Parathyroid adenoma (tissue), 2 donors: ENCODE measurements at regions not wholly inside any gene's neighbourhood (a gene's known extent, or its start where the extent isn't known, plus 50 kb on each side); places are given as distances from the start of the nearest gene placed in this dataset.

Source experiments
- H2AFZ ChIP-seq: fragments of 300-600 bp; sonication (generic); one replicate; pipeline ENCODE4 v1.7.0; 2017; ENCODE audit warnings: antibody characterized with exemption, mild to moderate bottlenecking
- H3K27ac ChIP-seq: fragments of 300-600 bp; sonication (generic); one replicate; pipeline ENCODE4 v1.7.0; 2017
- H3K27me3 ChIP-seq: fragments of 300-600 bp; sonication (generic); one replicate; pipeline ENCODE4 v1.7.0; 2017; ENCODE audit warnings: low read length; ENCODE audit not compliant: control insufficient read depth, insufficient read depth
- H3K36me3 ChIP-seq: fragments of 300-600 bp; sonication (generic); one replicate; pipeline ENCODE4 v1.7.0; 2017; ENCODE audit warnings: low read length; ENCODE audit not compliant: control insufficient read depth, insufficient read depth
- H3K4me1 ChIP-seq: fragments of 300-600 bp; sonication (generic); one replicate; pipeline ENCODE4 v1.7.0; 2017; ENCODE audit warnings: control low read depth
- H3K4me2 ChIP-seq: fragments of 300-600 bp; sonication (generic); one replicate; pipeline ENCODE4 v1.7.0; 2017; ENCODE audit warnings: low read length
- H3K4me3 ChIP-seq: fragments of 300-600 bp; sonication (generic); one replicate; pipeline ENCODE4 v1.7.0; 2017; ENCODE audit warnings: low read depth, low read length
- H3K79me2 ChIP-seq: fragments of 300-600 bp; sonication (generic); one replicate; pipeline ENCODE4 v1.7.0; 2017; ENCODE audit warnings: control low read depth
- H3K9ac ChIP-seq: fragments of 300-600 bp; sonication (generic); one replicate; pipeline ENCODE4 v1.7.0; 2017; ENCODE audit warnings: mild to moderate bottlenecking
- H3K9me3 ChIP-seq: fragments of 300-600 bp; sonication (generic); one replicate; pipeline ENCODE4 v1.7.0; 2017; ENCODE audit warnings: low read length; ENCODE audit not compliant: control insufficient read depth
- CTCF ChIP-seq: fragments of 300-600 bp; sonication (generic); IDR thresholded peaks from one replicate; pipeline ENCODE4 v1.7.0; 2017; ENCODE audit warnings: antibody characterized with exemption, mild to moderate bottlenecking
- donor health status: primary hyperparathyroidism.

GRCh38 chr13:109669234-109669612 is 117.2 kb downstream of the IRS2 start:
- H3K27ac ChIP-seq, result no peak overlapping the region
- H2AFZ ChIP-seq, result no peak overlapping the region
- H3K4me2 ChIP-seq, result no peak overlapping the region
- H3K9ac ChIP-seq, result no peak overlapping the region
- H3K4me3 ChIP-seq, result no peak overlapping the region
- no peaks in the 10 kb centered on the region for H3K9me3 ChIP-seq
- no peaks in the 10 kb centered on the region for H3K36me3 ChIP-seq
- no peak for TF ChIP-seq CTCF
- no peaks in the 10 kb centered on the region for H3K79me2 ChIP-seq
- peaks cover 4% of the 10 kb centered on the region for H3K27me3 ChIP-seq
- H3K4me1 ChIP-seq, result no peaks in the 10 kb centered on the region

GRCh38 chr13:109668433-109669233 is 117.8 kb downstream of the IRS2 start:
- Histone ChIP-seq H3K4me1 (no peaks in the 10 kb centered on the region), H3K27ac (no peak overlapping the region), H3K9ac (no peak overlapping the region), H3K9me3 (no peaks in the 10 kb centered on the region), H2AFZ (no peak overlapping the region), H3K79me2 (no peaks in the 10 kb centered on the region), H3K27me3 (peaks cover 4% of the 10 kb centered on the region), H3K4me2 (no peak overlapping the region), H3K4me3 (no peak overlapping the region), H3K36me3 (no peaks in the 10 kb centered on the region)
- no peak for TF ChIP-seq CTCF

GRCh38 chr13:109667807-109668291 is 118.5 kb downstream of the IRS2 start:
- Histone ChIP-seq H2AFZ (no peak overlapping the region), H3K4me1 (no peaks in the 10 kb centered on the region), H3K9me3 (no peaks in the 10 kb centered on the region), H3K27me3 (peaks cover 4% of the 10 kb centered on the region), H3K79me2 (no peaks in the 10 kb centered on the region), H3K4me2 (no peak overlapping the region), H3K9ac (no peak overlapping the region), H3K36me3 (no peaks in the 10 kb centered on the region), H3K4me3 (no peak overlapping the region), H3K27ac (no peak overlapping the region)
- TF ChIP-seq CTCF, result no peak

- no peaks in the 10 kb centered on the region for H3K9me3 ChIP-seq
- no peak for TF ChIP-seq CTCF
- H3K4me1 ChIP-seq, result no peaks in the 10 kb centered on the region
- no peak overlapping the region for H2AFZ ChIP-seq
- no peak overlapping the region for H3K4me2 ChIP-seq
- H3K36me3 ChIP-seq, result no peaks in the 10 kb centered on the region
- no peak overlapping the region for H3K9ac ChIP-seq
- H3K27ac ChIP-seq, result no peak overlapping the region
- H3K27me3 ChIP-seq, result peaks cover 4% of the 10 kb centered on the region
- H3K4me3 ChIP-seq, result no peak overlapping the region
- no peaks in the 10 kb centered on the region for H3K79me2 ChIP-seq
Observed at GRCh38 chr13:109667056-109667455, 119.3 kb downstream of the IRS2 start.

- H3K79me2 ChIP-seq, result no peaks in the 10 kb centered on the region
- no peak overlapping the region for H3K4me2 ChIP-seq
- H3K27ac ChIP-seq, result no peak overlapping the region
- no peak for TF ChIP-seq CTCF
- H3K9me3 ChIP-seq, result no peaks in the 10 kb centered on the region
- H3K36me3 ChIP-seq, result no peaks in the 10 kb centered on the region
- no peak overlapping the region for H3K9ac ChIP-seq
- H2AFZ ChIP-seq, result no peak overlapping the region
- H3K4me3 ChIP-seq, result no peak overlapping the region
- H3K4me1 ChIP-seq, result no peaks in the 10 kb centered on the region
- peaks cover 4% of the 10 kb centered on the region for H3K27me3 ChIP-seq
Observed at GRCh38 chr13:109666656-109667055, 119.7 kb downstream of the IRS2 start.
